Heart left ventricle (tissue), 16 donors: ENCODE measurements at regions not wholly inside any gene's neighbourhood (a gene's known extent, or its start where the extent isn't known, plus 50 kb on each side); places are given as distances from the start of the nearest gene placed in this dataset.

Source experiments
- ATAC-seq, 4 donors: fragments of 200-7000 bp; cut with Tn5 transposase; one replicate each; pipeline ENCODE4 v1.9.1; 2020 to 2022; ENCODE audit warnings: moderate library complexity in 4 of 4, mild to moderate bottlenecking in 3 of 4, moderate number of reproducible peaks in 1 of 4
- DNase-seq, 5 donors: peaks; one replicate each; pipeline ENCODE4 v3.0.0-alpha.2; 2020
- H3K27ac ChIP-seq, 12 donors: fragments of 200-600 bp; sonication (generic) in 4 of 12; one replicate each; pipeline versions ENCODE4 v1.5.0 to v1.8.0; 2016 to 2022; ENCODE audit warnings: mild to moderate bottlenecking in 2 of 12
- H3K27me3 ChIP-seq, 9 donors: fragments of 200-600 bp; sonication (generic) in 2 of 9; one replicate each; pipeline versions ENCODE4 v1.5.1 to v1.8.0; 2016 to 2022; ENCODE audit warnings: mild to moderate bottlenecking in 3 of 9
- H3K36me3 ChIP-seq, 9 donors: fragments of 200-600 bp; sonication (generic) in 2 of 9; one replicate each; pipeline versions ENCODE4 v1.5.0 to v1.8.0; 2018 to 2022; ENCODE audit warnings: mild to moderate bottlenecking in 2 of 9
- H3K4me1 ChIP-seq, 12 donors: fragments of 200-600 bp; sonication (generic) in 4 of 12; one replicate each; pipeline versions ENCODE4 v1.5.0 to v1.8.0; 2016 to 2022; ENCODE audit warnings: mild to moderate bottlenecking in 3 of 12
- H3K4me3 ChIP-seq, 12 donors: fragments of 200-600 bp; sonication (generic) in 4 of 12; one replicate each; pipeline versions ENCODE4 v1.5.0 to v1.8.0; 2017 to 2022; ENCODE audit warnings: mild to moderate bottlenecking in 9 of 12, moderate library complexity in 4 of 12
- H3K9me3 ChIP-seq, 12 donors: fragments of 200-600 bp; sonication (generic) in 4 of 12; one replicate each; pipeline versions ENCODE4 v1.5.0 to v1.8.0; 2016 to 2022; ENCODE audit warnings: mild to moderate bottlenecking in 1 of 12
- CTCF ChIP-seq, 12 donors: fragments of 200-600 bp; sonication (generic) in 4 of 12; IDR thresholded peaks; one replicate each; pipeline versions ENCODE4 v1.5.0 to v1.8.0; 2018 to 2022; ENCODE audit warnings: antibody characterized with exemption in 12 of 12, mild to moderate bottlenecking in 5 of 12
- POLR2A ChIP-seq, 2 donors: fragments of 450-650 bp; IDR thresholded peaks; one replicate each; pipeline ENCODE4 v1.6.1; 2017; ENCODE audit warnings: antibody characterized with exemption in 2 of 2, mild to moderate bottlenecking in 2 of 2, moderate library complexity in 2 of 2
- whole genome bisulfite sequencing, 4 donors: extraction: QIAGEN DNeasy Blood & Tissue Kit in 2 of 4; methylation state at CpG; one replicate each; pipeline versions ENCODE4 v1.1.5 to v1.1.7; 2013 to 2018; 5-methylcytosine and 5-hydroxymethylcytosine counted together
- intact Hi-C, 10 donors: fragments of 100-400 bp; cut with DNase I; formaldehyde crosslinking; loops; one replicate each; pipeline versions ENCODE4 v1.11.1 to v1.14.2; 2022
- donor health status: ischemic (EF 13 %, LVEDD 7.1; RV severe dilation, severe dysfunction).
- donor health status: healthy with polysubstance abuse.
- donor health status: DM: no; HTN: yes; CAD: no.
- donor health status: DM: no; HTN: no; CAD: no.
- donor health status: ischemic (EF 25% LVEDD 6.9; RV normal size, moderate dysfunction).
- donor health status: ischemic (EF 25% LVEDD 5.7; RV mildly dilated, moderate dysfunction).
- donor health status: healthy.
- donor health status: DM: yes; HTN: yes; CAD: no.
- donor health status: ischemic (EF 35%, LVEDD 5.7; RV mildly dilated, moderate dysfunction).
- donor health status: nonischemic (EF 11% LVEDD 7.7; RV severe dilation, severe dysfunction).
- donor health status: DM: yes; HTN: yes; CAD: no.
- donor health status: PGD.
- donor health status: ischemic (EF 29% LVEDD 5.4; RV normal size, mild dysfunction).
- donor health status: nonischemic (EF 23%, LVEDD 6.1; RV moderate dilation, normal function).

GRCh38 chr2:220940646-220941045 is 631.5 kb downstream of the EPHA4 start:
- intact Hi-C loops = no loop called here
- no peak overlapping the region for H3K4me3 ChIP-seq
- no peak for ATAC-seq
- H3K9me3 ChIP-seq = no peaks in the 10 kb centered on the region
- no peaks in the 10 kb centered on the region for H3K36me3 ChIP-seq
- no peaks in the 10 kb centered on the region for H3K27me3 ChIP-seq
- peaks cover 0 to 29% (median 0%) of the 10 kb centered on the region in 12 donors for H3K4me1 ChIP-seq
- 84 to 92% (median 87%) methylated on average over 9 to 11 of the region's 11 CpGs for WGBS, 4 donors
- TF ChIP-seq CTCF (IDR thresholded peaks at IDR 0.05) = no peak
- no peak for TF ChIP-seq POLR2A (IDR thresholded peaks at IDR 0.05)
- no peak for DNase-seq
- H3K27ac ChIP-seq = no peak overlapping the region

GRCh38 chr2:220941683-220942082 is 630.4 kb downstream of the EPHA4 start:
- no peak overlapping the region for H3K27ac ChIP-seq
- intact Hi-C loops = no loop called here
- no peak overlapping the region for H3K4me3 ChIP-seq
- TF ChIP-seq POLR2A (IDR thresholded peaks at IDR 0.05) (no peak), CTCF (IDR thresholded peaks at IDR 0.05) (no peak)
- DNase-seq (peak in 2 of 5 donors; percentile 26 to 40), ATAC-seq (peak; percentile 80 to 92 (median 86))
- H3K4me1 ChIP-seq = peaks cover 0 to 22% (median 0%) of the 10 kb centered on the region in 12 donors
- no peaks in the 10 kb centered on the region for H3K27me3 ChIP-seq
- WGBS, 4 donors = 40 to 50% (median 43%) methylated on average over 1 of the region's 1 CpG
- H3K9me3 ChIP-seq = no peaks in the 10 kb centered on the region
- H3K36me3 ChIP-seq = no peaks in the 10 kb centered on the region

GRCh38 chr2:220946552-220946951 is 625.6 kb downstream of the EPHA4 start:
- 53 to 70% (median 64%) methylated on average over 1 of the region's 1 CpG for WGBS, 4 donors
- Histone ChIP-seq H3K36me3 (no peaks in the 10 kb centered on the region), H3K4me1 (peaks cover 0 to 4% (median 0%) of the 10 kb centered on the region in 12 donors), H3K4me3 (no peak overlapping the region), H3K27me3 (no peaks in the 10 kb centered on the region), H3K9me3 (no peaks in the 10 kb centered on the region), H3K27ac (no peak overlapping the region)
- TF ChIP-seq POLR2A (IDR thresholded peaks at IDR 0.05) = no peak
- ATAC-seq (no peak), DNase-seq (no peak)
- intact Hi-C loops = no loop called here

GRCh38 chr2:220948579-220948978 is 623.5 kb downstream of the EPHA4 start:
- H3K36me3 ChIP-seq = no peaks in the 10 kb centered on the region
- H3K4me1 ChIP-seq = no peaks in the 10 kb centered on the region
- no peak for DNase-seq
- 92 to 96% (median 95%) methylated on average over 4 of the region's 4 CpGs for WGBS, 4 donors
- no peak for ATAC-seq
- TF ChIP-seq POLR2A (IDR thresholded peaks at IDR 0.05) = no peak
- TF ChIP-seq CTCF (IDR thresholded peaks at IDR 0.05) = no peak
- H3K27me3 ChIP-seq = no peaks in the 10 kb centered on the region
- no peak overlapping the region for H3K27ac ChIP-seq
- intact Hi-C loops = no loop called here
- no peak overlapping the region for H3K4me3 ChIP-seq
- H3K9me3 ChIP-seq = no peaks in the 10 kb centered on the region

GRCh38 chr2:220949466-220949865 is 622.6 kb downstream of the EPHA4 start:
- H3K27me3 ChIP-seq = no peaks in the 10 kb centered on the region
- H3K9me3 ChIP-seq = no peaks in the 10 kb centered on the region
- ATAC-seq = no peak
- 65 to 78% (median 75%) methylated on average over 3 of the region's 3 CpGs for WGBS, 4 donors
- H3K27ac ChIP-seq = no peak overlapping the region
- DNase-seq = no peak
- H3K4me1 ChIP-seq = no peaks in the 10 kb centered on the region
- no peak for TF ChIP-seq POLR2A (IDR thresholded peaks at IDR 0.05)
- no peak for TF ChIP-seq CTCF (IDR thresholded peaks at IDR 0.05)
- no peaks in the 10 kb centered on the region for H3K36me3 ChIP-seq
- H3K4me3 ChIP-seq = no peak overlapping the region
- intact Hi-C loops = no loop called here
